Activated naive CD4-positive, alpha-beta T cell treated with anti-CD3 and anti-CD28 coated beads for 36 hours (primary cell): ENCODE measurements at regions not wholly inside any gene's neighbourhood (a gene's known extent, or its start where the extent isn't known, plus 50 kb on each side); places are given as distances from the start of the nearest gene placed in this dataset.
"Not testable (repeated sequence)": the region's sequence is repeated elsewhere in the genome, so short reads cannot be mapped to it uniquely, and the experiment has no call there.

Experiments used
- CTCF ChIA-PET: fragments of 350-600 bp; sonication (Branson Sonifier 250); formaldehyde crosslinking; loops from one replicate; lab custom pipeline; 2021; ENCODE audit warnings: antibody characterized with exemption; lab: Charles Lee
- DNase-seq: peaks from one replicate; pipeline ENCODE4 v3.0.0-alpha.2; 2020
- H3K27ac Mint-ChIP-seq: one replicate; pipeline ENCODE4 v1.8.0; 2021; ENCODE audit warnings: mild to moderate bottlenecking, mixed read lengths
- H3K27me3 Mint-ChIP-seq: one replicate; pipeline ENCODE4 v1.8.0; 2021; ENCODE audit warnings: low read depth, mixed read lengths
- H3K36me3 Mint-ChIP-seq: one replicate; pipeline ENCODE4 v1.8.0; 2021; ENCODE audit warnings: low read depth, mixed read lengths
- H3K4me1 Mint-ChIP-seq: one replicate; pipeline ENCODE4 v1.8.0; 2021; ENCODE audit warnings: low read depth, mixed read lengths
- H3K4me3 Mint-ChIP-seq: one replicate; pipeline ENCODE4 v1.8.0; 2021; ENCODE audit warnings: mild to moderate bottlenecking, moderate library complexity, mixed read lengths
- H3K9me3 Mint-ChIP-seq: one replicate; pipeline ENCODE4 v1.8.0; 2021; ENCODE audit warnings: mixed read lengths
- intact Hi-C: fragments of 100-400 bp; cut with micrococcal nuclease; formaldehyde crosslinking; loops from one replicate; pipeline ENCODE4 v1.15.1; 2023

- DNase-seq: no peak
- Mint-ChIP-seq H3K36me3 (no peaks in the 10 kb centered on the region), H3K4me3 (no peak overlapping the region), H3K27ac (no peak overlapping the region), H3K27me3 (peaks cover 10% of the 10 kb centered on the region), H3K4me1 (no peaks in the 10 kb centered on the region), H3K9me3 (no peaks in the 10 kb centered on the region)
- intact Hi-C loops: no loop called here
- CTCF ChIA-PET: no interaction called here
Observed at GRCh38 chr2:137897082-137897481, 67.2 kb upstream of the HNMT start.

GRCh38 chr2:137900421-137901141, 63.7 kb upstream of the HNMT start:
- no peak overlapping the region for H3K4me3 Mint-ChIP-seq
- H3K27me3 Mint-ChIP-seq: peaks cover 7% of the 10 kb centered on the region
- no peaks in the 10 kb centered on the region for H3K9me3 Mint-ChIP-seq
- CTCF ChIA-PET: no interaction called here
- no peak overlapping the region for H3K27ac Mint-ChIP-seq
- H3K4me1 Mint-ChIP-seq: no peaks in the 10 kb centered on the region
- DNase-seq: no peak
- H3K36me3 Mint-ChIP-seq: no peaks in the 10 kb centered on the region
- intact Hi-C loops: no loop called here

- intact Hi-C loops: loop anchor here (1.0 kb wide), 1 partner anchor 917 kb away; no protein-coding TSS in a partner anchor
- peaks cover 11% of the 10 kb centered on the region for H3K27me3 Mint-ChIP-seq
- H3K4me3 Mint-ChIP-seq: no peak overlapping the region
- no peaks in the 10 kb centered on the region for H3K36me3 Mint-ChIP-seq
- H3K4me1 Mint-ChIP-seq: no peaks in the 10 kb centered on the region
- CTCF ChIA-PET: interaction anchor here (0.7 to 1.5 kb wide), 2 partner anchors 876 kb away, joined by 3 to 7 read pairs; no protein-coding TSS in a partner anchor
- no peak for DNase-seq
- H3K9me3 Mint-ChIP-seq: no peaks in the 10 kb centered on the region
- H3K27ac Mint-ChIP-seq: no peak overlapping the region
Observed at GRCh38 chr2:137910641-137911040, 53.6 kb upstream of the HNMT start.

- intact Hi-C loops: no loop called here
- Mint-ChIP-seq H3K36me3 (no peaks in the 10 kb centered on the region), H3K27ac (no peak overlapping the region), H3K4me1 (no peaks in the 10 kb centered on the region), H3K9me3 (no peaks in the 10 kb centered on the region), H3K27me3 (peaks cover 8% of the 10 kb centered on the region), H3K4me3 (no peak overlapping the region)
- CTCF ChIA-PET: interaction anchor here (1.5 kb wide), 1 partner anchor 874 kb away, joined by 7 read pairs; no protein-coding TSS in a partner anchor
- no peak for DNase-seq
Observed at GRCh38 chr2:137912371-137912770, 51.9 kb upstream of the HNMT start.

- Mint-ChIP-seq H3K36me3 (no peaks in the 10 kb centered on the region), H3K27ac (no peak overlapping the region), H3K9me3 (no peaks in the 10 kb centered on the region), H3K4me3 (no peak overlapping the region), H3K4me1 (no peaks in the 10 kb centered on the region), H3K27me3 (peaks cover 8% of the 10 kb centered on the region)
- no peak for DNase-seq
- intact Hi-C loops: no loop called here
- CTCF ChIA-PET: no interaction called here
Observed at GRCh38 chr2:137913169-137913568, 51.1 kb upstream of the HNMT start.

GRCh38 chr2:137913648-137914047, 50.6 kb upstream of the HNMT start:
- DNase-seq, H3K36me3 Mint-ChIP-seq, H3K27ac Mint-ChIP-seq, H3K4me1 Mint-ChIP-seq, intact Hi-C loops, H3K4me3 Mint-ChIP-seq, H3K27me3 Mint-ChIP-seq, H3K9me3 Mint-ChIP-seq, CTCF ChIA-PET: not testable (repeated sequence)
